Prostate gland (tissue), 2 donors: ENCODE measurements at regions not wholly inside any gene's neighbourhood (a gene's known extent, or its start where the extent isn't known, plus 50 kb on each side); places are given as distances from the start of the nearest gene placed in this dataset.

ENCODE experiments used
- CTCF ChIP-seq, 4 experiments: fragments of 200-600 bp in 2 of 4; fragments of 450-650 bp in 2 of 4; sonication (generic) in 2 of 4; IDR thresholded peaks; 1 replicate in 3 of 4; 2 replicates in 1 of 4; pipeline ENCODE4 v1.5.1; 2016 to 2019; ENCODE audit warnings: antibody characterized with exemption in 4 of 4, mild to moderate bottlenecking in 2 of 4, moderate library complexity in 2 of 4
- POLR2A ChIP-seq: fragments of 450-650 bp; IDR thresholded peaks from one replicate; pipeline ENCODE4 v1.6.1; 2016; ENCODE audit warnings: antibody characterized with exemption, mild to moderate bottlenecking
- POLR2AphosphoS5 ChIP-seq: sonication (generic); formaldehyde crosslinking; IDR thresholded peaks from one replicate; pipeline ENCODE4 v1.6.1; 2017; ENCODE audit warnings: antibody characterized with exemption

GRCh38 chr4:178871476-178871875, 1429.2 kb upstream of the AGA start:
- no peak for TF ChIP-seq CTCF (IDR thresholded peaks at IDR 0.05)
- no peak for TF ChIP-seq POLR2A
- no peak for TF ChIP-seq POLR2AphosphoS5
